ENCODE measurements at regions not wholly inside any gene's neighbourhood (a gene's known extent, or its start where the extent isn't known, plus 50 kb on each side); places are given as distances from the start of the nearest gene placed in this dataset.

- TF ChIP-seq PPARA (CRISPR knock-in tag; IDR thresholded peaks at IDR 0.05; ENCODE audit: borderline replicate concordance) = no peak
- no peak for TF ChIP-seq PATZ1 (CRISPR knock-in tag; IDR thresholded peaks at IDR 0.05; ENCODE audit: borderline replicate concordance)
- TF ChIP-seq ESRRG (CRISPR knock-in tag; IDR thresholded peaks at IDR 0.05) = no peak
- TF ChIP-seq ZNF565 (CRISPR knock-in tag; conservative IDR thresholded peaks at IDR 0.05; ENCODE audit: low read depth) = no peak
- TF ChIP-seq ZNF8 (CRISPR knock-in tag; IDR thresholded peaks at IDR 0.05) = no peak
- TF ChIP-seq GLIS3 (CRISPR knock-in tag; IDR thresholded peaks at IDR 0.05) = no peak
- TF ChIP-seq ISL1 (CRISPR knock-in tag; IDR thresholded peaks at IDR 0.05) = no peak
- no peak for TF ChIP-seq ZNF70 (CRISPR knock-in tag; IDR thresholded peaks at IDR 0.05)
- TF ChIP-seq BACH2 (CRISPR knock-in tag; IDR thresholded peaks at IDR 0.05; ENCODE audit: borderline replicate concordance) = no peak
- no peak for TF ChIP-seq SNAI2 (CRISPR knock-in tag; IDR thresholded peaks at IDR 0.05)
- TF ChIP-seq ZC3H10 (CRISPR knock-in tag; IDR thresholded peaks at IDR 0.05) = no peak
- no peak for TF ChIP-seq ZFP3 (CRISPR knock-in tag; IDR thresholded peaks at IDR 0.05)
- no peak for TF ChIP-seq ZFP30 (CRISPR knock-in tag; IDR thresholded peaks at IDR 0.05)
- no peak for TF ChIP-seq CSRNP3 (CRISPR knock-in tag; IDR thresholded peaks at IDR 0.05)
- no peak for TF ChIP-seq ARNTL (CRISPR knock-in tag; IDR thresholded peaks at IDR 0.05; ENCODE audit: borderline replicate concordance, low read depth)
- no peak for TF ChIP-seq OSR1 (CRISPR knock-in tag; IDR thresholded peaks at IDR 0.05)
- TF ChIP-seq TOX (CRISPR knock-in tag; IDR thresholded peaks at IDR 0.05; ENCODE audit: borderline replicate concordance) = no peak
- TF ChIP-seq POU6F1 (CRISPR knock-in tag; IDR thresholded peaks at IDR 0.05; ENCODE audit: borderline replicate concordance, low read depth) = no peak
- no peak for TF ChIP-seq RARB (CRISPR knock-in tag; IDR thresholded peaks at IDR 0.05)
- no peak for ATAC-seq
These were observed 386.3 kb downstream of the MRPS30 start for GRCh38 chr5:45195026-45195425.

Measured in SK-N-SH treated with all-trans-retinoic acid at 6 μM for 48 hours (cell line).